ENCODE measurements at regions not wholly inside any gene's neighbourhood (a gene's known extent, or its start where the extent isn't known, plus 50 kb on each side); places are given as distances from the start of the nearest gene placed in this dataset.

GRCh38 chr2:67294218-67294617, 102.9 kb upstream of the ETAA1 start:
- in situ Hi-C loops (cut with MboI) (no loop called here), intact Hi-C loops (cut with micrococcal nuclease; ENCODE audit: unreplicated experiment) (no loop called here)
- WGBS (ENCODE audit: insufficient coverage, insufficient replicate concordance, low lambda C conversion rate, missing lambda C conversion rate): 0% methylated on average over 1 of the region's 1 CpG
- H4K20me1 ChIP-seq (ENCODE audit: control insufficient read depth, insufficient read depth): no peaks in the 10 kb centered on the region
- ChIA-PET RAD21 (ENCODE audit: unreplicated experiment) (no interaction called here), CTCF (interaction anchor here (0.7 kb wide), 1 partner anchor 524 kb away, joined by 3 read pairs; no protein-coding TSS in a partner anchor), POLR2A (no interaction called here), SMC1A (ENCODE audit: uncharacterized antibody, unreplicated experiment) (no interaction called here)
- no peaks in the 10 kb centered on the region for H3K27me3 ChIP-seq (replicated peaks in 1 of 2; ENCODE audit: control insufficient read depth in 2 of 2, insufficient read depth in 2 of 2, low read length in 1 of 2)
- no peaks in the 10 kb centered on the region for H3K9me3 ChIP-seq (replicated peaks; ENCODE audit: control insufficient read depth, insufficient read depth, low read length)
- H3K36me3 ChIP-seq (ENCODE audit: control insufficient read depth in 2 of 2, insufficient read depth in 2 of 2, low read length in 1 of 2): no peaks in the 10 kb centered on the region
- H3K4me2 ChIP-seq (ENCODE audit: control insufficient read depth, insufficient read depth): no peak overlapping the region
- no peak overlapping the region for H2AFZ ChIP-seq (ENCODE audit: control insufficient read depth, low read depth, low read length)
- TF ChIP-seq MAX (IDR thresholded peaks at IDR 0.05; ENCODE audit: low read depth, low read length) (no peak), RB1 (IDR thresholded peaks at IDR 0.05; ENCODE audit: borderline replicate concordance) (no peak), MEF2A (IDR thresholded peaks at IDR 0.05; ENCODE audit: insufficient read depth, low read depth, low read length) (no peak), DPF2 (IDR thresholded peaks at IDR 0.05) (no peak), FOS (IDR thresholded peaks at IDR 0.05; ENCODE audit: borderline replicate concordance, extremely low read depth, insufficient read length) (no peak), GATAD2B (conservative IDR thresholded peaks at IDR 0.05; ENCODE audit: low read depth) (no peak), CBX3 (IDR thresholded peaks at IDR 0.05; ENCODE audit: borderline replicate concordance, low read depth) (no peak), SUPT20H (IDR thresholded peaks at IDR 0.05; ENCODE audit: borderline replicate concordance, control insufficient read depth, low read depth, low read length) (no peak), E4F1 (IDR thresholded peaks at IDR 0.05; ENCODE audit: borderline replicate concordance, partially characterized antibody) (no peak), NRF1 (conservative IDR thresholded peaks at IDR 0.05; ENCODE audit: low read depth, low read length) (no peak), PML (IDR thresholded peaks at IDR 0.05; ENCODE audit: low read length) (no peak), ZNF384 (IDR thresholded peaks at IDR 0.05; ENCODE audit: borderline replicate concordance, low read depth, low read length) (no peak)
- TF ChIP-seq, protein P1, sequence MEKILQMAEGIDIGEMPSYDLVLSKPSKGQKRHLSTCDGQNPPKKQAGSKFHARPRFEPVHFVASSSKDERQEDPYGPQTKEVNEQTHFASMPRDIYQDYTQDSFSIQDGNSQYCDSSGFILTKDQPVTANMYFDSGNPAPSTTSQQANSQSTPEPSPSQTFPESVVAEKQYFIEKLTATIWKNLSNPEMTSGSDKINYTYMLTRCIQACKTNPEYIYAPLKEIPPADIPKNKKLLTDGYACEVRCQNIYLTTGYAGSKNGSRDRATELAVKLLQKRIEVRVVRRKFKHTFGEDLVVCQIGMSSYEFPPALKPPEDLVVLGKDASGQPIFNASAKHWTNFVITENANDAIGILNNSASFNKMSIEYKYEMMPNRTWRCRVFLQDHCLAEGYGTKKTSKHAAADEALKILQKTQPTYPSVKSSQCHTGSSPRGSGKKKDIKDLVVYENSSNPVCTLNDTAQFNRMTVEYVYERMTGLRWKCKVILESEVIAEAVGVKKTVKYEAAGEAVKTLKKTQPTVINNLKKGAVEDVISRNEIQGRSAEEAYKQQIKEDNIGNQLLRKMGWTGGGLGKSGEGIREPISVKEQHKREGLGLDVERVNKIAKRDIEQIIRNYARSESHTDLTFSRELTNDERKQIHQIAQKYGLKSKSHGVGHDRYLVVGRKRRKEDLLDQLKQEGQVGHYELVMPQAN (conservative IDR thresholded peaks at IDR 0.05): no peak
- TF ChIP-seq, protein P2, sequence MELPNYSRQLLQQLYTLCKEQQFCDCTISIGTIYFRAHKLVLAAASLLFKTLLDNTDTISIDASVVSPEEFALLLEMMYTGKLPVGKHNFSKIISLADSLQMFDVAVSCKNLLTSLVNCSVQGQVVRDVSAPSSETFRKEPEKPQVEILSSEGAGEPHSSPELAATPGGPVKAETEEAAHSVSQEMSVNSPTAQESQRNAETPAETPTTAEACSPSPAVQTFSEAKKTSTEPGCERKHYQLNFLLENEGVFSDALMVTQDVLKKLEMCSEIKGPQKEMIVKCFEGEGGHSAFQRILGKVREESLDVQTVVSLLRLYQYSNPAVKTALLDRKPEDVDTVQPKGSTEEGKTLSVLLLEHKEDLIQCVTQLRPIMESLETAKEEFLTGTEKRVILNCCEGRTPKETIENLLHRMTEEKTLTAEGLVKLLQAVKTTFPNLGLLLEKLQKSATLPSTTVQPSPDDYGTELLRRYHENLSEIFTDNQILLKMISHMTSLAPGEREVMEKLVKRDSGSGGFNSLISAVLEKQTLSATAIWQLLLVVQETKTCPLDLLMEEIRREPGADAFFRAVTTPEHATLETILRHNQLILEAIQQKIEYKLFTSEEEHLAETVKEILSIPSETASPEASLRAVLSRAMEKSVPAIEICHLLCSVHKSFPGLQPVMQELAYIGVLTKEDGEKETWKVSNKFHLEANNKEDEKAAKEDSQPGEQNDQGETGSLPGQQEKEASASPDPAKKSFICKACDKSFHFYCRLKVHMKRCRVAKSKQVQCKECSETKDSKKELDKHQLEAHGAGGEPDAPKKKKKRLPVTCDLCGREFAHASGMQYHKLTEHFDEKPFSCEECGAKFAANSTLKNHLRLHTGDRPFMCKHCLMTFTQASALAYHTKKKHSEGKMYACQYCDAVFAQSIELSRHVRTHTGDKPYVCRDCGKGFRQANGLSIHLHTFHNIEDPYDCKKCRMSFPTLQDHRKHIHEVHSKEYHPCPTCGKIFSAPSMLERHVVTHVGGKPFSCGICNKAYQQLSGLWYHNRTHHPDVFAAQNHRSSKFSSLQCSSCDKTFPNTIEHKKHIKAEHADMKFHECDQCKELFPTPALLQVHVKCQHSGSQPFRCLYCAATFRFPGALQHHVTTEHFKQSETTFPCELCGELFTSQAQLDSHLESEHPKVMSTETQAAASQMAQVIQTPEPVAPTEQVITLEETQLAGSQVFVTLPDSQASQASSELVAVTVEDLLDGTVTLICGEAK (IDR thresholded peaks at IDR 0.05; ENCODE audit: borderline replicate concordance): no peak
- TF ChIP-seq, protein P3, sequence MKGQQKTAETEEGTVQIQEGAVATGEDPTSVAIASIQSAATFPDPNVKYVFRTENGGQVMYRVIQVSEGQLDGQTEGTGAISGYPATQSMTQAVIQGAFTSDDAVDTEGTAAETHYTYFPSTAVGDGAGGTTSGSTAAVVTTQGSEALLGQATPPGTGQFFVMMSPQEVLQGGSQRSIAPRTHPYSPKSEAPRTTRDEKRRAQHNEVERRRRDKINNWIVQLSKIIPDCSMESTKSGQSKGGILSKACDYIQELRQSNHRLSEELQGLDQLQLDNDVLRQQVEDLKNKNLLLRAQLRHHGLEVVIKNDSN (IDR thresholded peaks at IDR 0.05; ENCODE audit: borderline replicate concordance, extremely low read length, insufficient read depth, low read depth, low read length): no peak
- no peak for FAIRE-seq
- ATAC-seq: no peak
- DNase-seq (ENCODE audit: low read depth, low spot score): no peak
- H3K27ac ChIP-seq (ENCODE audit: control insufficient read depth, insufficient read depth): no peak overlapping the region
- no peaks in the 10 kb centered on the region for H3K4me1 ChIP-seq (ENCODE audit: control insufficient read depth, insufficient read depth, low read length)
- no peak overlapping the region for H3K9ac ChIP-seq (ENCODE audit: control insufficient read depth, insufficient read depth, low read length)
- no peak overlapping the region for H3K4me3 ChIP-seq
- H3K79me2 ChIP-seq (ENCODE audit: control insufficient read depth, insufficient read depth, low read length): no peaks in the 10 kb centered on the region
- BruUV-seq (replicated peaks): no TSS peak

Measured in GM12878 (cell line).